Lung (tissue), 11 donors: ENCODE measurements at regions not wholly inside any gene's neighbourhood (a gene's known extent, or its start where the extent isn't known, plus 50 kb on each side); places are given as distances from the start of the nearest gene placed in this dataset.

Source experiments
- ATAC-seq: fragments of 200-7000 bp; cut with Tn5 transposase; one replicate; pipeline ENCODE4 v1.9.1; 2020; ENCODE audit warnings: moderate number of reproducible peaks; ENCODE audit not compliant: insufficient read depth, low FRiP score
- DNase-seq, 3 donors: peaks; one replicate each; pipeline ENCODE4 v3.0.0-alpha.2; 2013 to 2017
- H3K27ac ChIP-seq, 2 donors: one replicate each; pipeline ENCODE4 v1.5.1; 2013; ENCODE audit warnings: mild to moderate bottlenecking in 2 of 2, moderate library complexity in 2 of 2, control low read depth in 1 of 2, inconsistent platforms in 1 of 2, low read depth in 1 of 2, low read length in 1 of 2
- H3K27me3 ChIP-seq, 3 donors: one replicate each; pipeline ENCODE4 v1.5.1; 2013; ENCODE audit warnings: low read length in 2 of 3; ENCODE audit not compliant: control insufficient read depth in 3 of 3, insufficient read depth in 3 of 3
- H3K36me3 ChIP-seq, 4 donors: one replicate each; pipeline ENCODE4 v1.5.1; 2013; ENCODE audit warnings: low read length in 4 of 4, mild to moderate bottlenecking in 1 of 4, moderate library complexity in 1 of 4; ENCODE audit not compliant: control insufficient read depth in 4 of 4, insufficient read depth in 4 of 4
- H3K4me1 ChIP-seq, 5 donors: one replicate each; pipeline ENCODE4 v1.5.1; 2013; ENCODE audit warnings: low read length in 5 of 5, mild to moderate bottlenecking in 2 of 5, moderate library complexity in 1 of 5; ENCODE audit not compliant: control insufficient read depth in 5 of 5, insufficient read depth in 5 of 5
- H3K4me3 ChIP-seq: one replicate; pipeline ENCODE4 v1.5.1; 2013; ENCODE audit warnings: mild to moderate bottlenecking, control low read depth, moderate library complexity
- H3K9ac ChIP-seq, 2 donors: one replicate each; pipeline ENCODE4 v1.5.1; 2013; ENCODE audit warnings: low read length in 2 of 2, control low read depth in 1 of 2; ENCODE audit not compliant: insufficient read depth in 1 of 2
- H3K9me3 ChIP-seq, 4 donors: one replicate each; pipeline ENCODE4 v1.5.1; 2013; ENCODE audit warnings: low read length in 3 of 4, mild to moderate bottlenecking in 1 of 4, moderate library complexity in 1 of 4; ENCODE audit not compliant: control insufficient read depth in 4 of 4, insufficient read depth in 3 of 4
- CTCF ChIP-seq: IDR thresholded peaks from 2 replicates; pipeline ENCODE4 v1.5.1; 2012; ENCODE audit warnings: mild to moderate bottlenecking; ENCODE audit errors: control extremely low read depth, extremely low read depth
- WGBS, 2 donors: extraction: QIAGEN DNeasy Blood & Tissue Kit; methylation state at CpG; one replicate each; pipeline ENCODE4 v1.1.7; 2013; 5-methylcytosine and 5-hydroxymethylcytosine counted together
- donor health status: control.
- donor health status: control.
- donor health status: Bipolar disorder and iron deficiency.
- donor health status: healthy.
- donor health status: DM: yes; HTN: yes; CAD: no.

- Histone ChIP-seq H3K27me3 (no peaks in the 10 kb centered on the region), H3K36me3 (no peaks in the 10 kb centered on the region), H3K9me3 (no peaks in the 10 kb centered on the region), H3K9ac (no peak overlapping the region), H3K4me3 (no peak overlapping the region), H3K4me1 (peaks cover 0 to 11% (median 0%) of the 10 kb centered on the region in 5 donors), H3K27ac (no peak overlapping the region)
- no peak for TF ChIP-seq CTCF
- ATAC-seq (no peak), DNase-seq (no peak)
- WGBS, 2 donors = 79 to 86% methylated on average over 4 of the region's 4 CpGs
Measured at GRCh38 chr13:97881556-97881955, 71.9 kb upstream of the IPO5 start.

GRCh38 chr13:97883396-97883795 is 70.1 kb upstream of the IPO5 start:
- H3K4me3 ChIP-seq = no peak overlapping the region
- H3K4me1 ChIP-seq = peaks cover 0 to 11% (median 0%) of the 10 kb centered on the region in 5 donors
- no peak overlapping the region for H3K27ac ChIP-seq
- ATAC-seq (no peak), DNase-seq (peak in 2 of 3 donors; percentile 11 to 36)
- no peak for TF ChIP-seq CTCF
- H3K27me3 ChIP-seq = no peaks in the 10 kb centered on the region
- H3K9me3 ChIP-seq = no peaks in the 10 kb centered on the region
- no peaks in the 10 kb centered on the region for H3K36me3 ChIP-seq
- no peak overlapping the region for H3K9ac ChIP-seq
- WGBS, 2 donors = 72 to 80% methylated on average over 4 of the region's 4 CpGs

- WGBS, 2 donors = 86 to 90% methylated on average over 9 of the region's 9 CpGs
- TF ChIP-seq CTCF = no peak
- ATAC-seq (no peak), DNase-seq (no peak)
- Histone ChIP-seq H3K9ac (no peak overlapping the region), H3K27ac (no peak overlapping the region), H3K9me3 (no peaks in the 10 kb centered on the region), H3K27me3 (no peaks in the 10 kb centered on the region), H3K36me3 (no peaks in the 10 kb centered on the region), H3K4me1 (peaks cover 0 to 6% (median 0%) of the 10 kb centered on the region in 5 donors), H3K4me3 (no peak overlapping the region)
Measured at GRCh38 chr13:97884707-97885468, 68.6 kb upstream of the IPO5 start.

- no peak overlapping the region for H3K9ac ChIP-seq
- WGBS, 2 donors = 90 to 92% methylated on average over 2 of the region's 2 CpGs
Measured at GRCh38 chr13:97885641-97886040, 67.8 kb upstream of the IPO5 start.

More at GRCh38 chr13:97885641-97886040, 67.8 kb upstream of the IPO5 start:
- Histone ChIP-seq H3K9me3 (no peaks in the 10 kb centered on the region), H3K27ac (no peak overlapping the region), H3K4me3 (no peak overlapping the region), H3K27me3 (no peaks in the 10 kb centered on the region), H3K4me1 (no peaks in the 10 kb centered on the region), H3K36me3 (no peaks in the 10 kb centered on the region)
- TF ChIP-seq CTCF = no peak
- ATAC-seq (no peak), DNase-seq (no peak)
